ENCODE measurements at regions not wholly inside any gene's neighbourhood (a gene's known extent, or its start where the extent isn't known, plus 50 kb on each side); places are given as distances from the start of the nearest gene placed in this dataset.

DNA sequence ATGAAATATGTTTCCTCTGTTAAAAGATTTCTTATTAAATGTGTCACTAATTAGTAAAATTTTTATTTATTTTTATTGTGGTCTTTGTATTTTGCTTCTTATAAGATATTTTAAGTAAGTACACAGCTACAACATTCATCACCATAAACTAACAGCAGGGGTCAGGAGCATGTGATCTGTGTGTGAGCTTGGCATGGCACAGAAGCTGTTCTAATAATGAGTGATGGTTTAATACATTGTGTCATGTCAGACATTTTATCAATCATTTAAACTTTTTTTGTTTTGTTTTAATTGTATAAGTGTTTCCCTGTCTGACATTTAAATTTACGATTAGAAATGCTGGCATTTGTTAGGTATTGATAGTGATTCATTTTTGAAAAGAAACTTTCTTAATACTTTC is 585.4 kb downstream of the DSC3 start:
- TF ChIP-seq JUND (IDR thresholded peaks at IDR 0.05; ENCODE audit: low read depth, low read length), result no peak
- TF ChIP-seq RAD21 (IDR thresholded peaks at IDR 0.05; ENCODE audit: insufficient read depth, low read depth, low read length), result no peak
- TF ChIP-seq TAF1 (IDR thresholded peaks at IDR 0.05; ENCODE audit: borderline replicate concordance, low read depth, low read length), result no peak
- TF ChIP-seq, protein P1, sequence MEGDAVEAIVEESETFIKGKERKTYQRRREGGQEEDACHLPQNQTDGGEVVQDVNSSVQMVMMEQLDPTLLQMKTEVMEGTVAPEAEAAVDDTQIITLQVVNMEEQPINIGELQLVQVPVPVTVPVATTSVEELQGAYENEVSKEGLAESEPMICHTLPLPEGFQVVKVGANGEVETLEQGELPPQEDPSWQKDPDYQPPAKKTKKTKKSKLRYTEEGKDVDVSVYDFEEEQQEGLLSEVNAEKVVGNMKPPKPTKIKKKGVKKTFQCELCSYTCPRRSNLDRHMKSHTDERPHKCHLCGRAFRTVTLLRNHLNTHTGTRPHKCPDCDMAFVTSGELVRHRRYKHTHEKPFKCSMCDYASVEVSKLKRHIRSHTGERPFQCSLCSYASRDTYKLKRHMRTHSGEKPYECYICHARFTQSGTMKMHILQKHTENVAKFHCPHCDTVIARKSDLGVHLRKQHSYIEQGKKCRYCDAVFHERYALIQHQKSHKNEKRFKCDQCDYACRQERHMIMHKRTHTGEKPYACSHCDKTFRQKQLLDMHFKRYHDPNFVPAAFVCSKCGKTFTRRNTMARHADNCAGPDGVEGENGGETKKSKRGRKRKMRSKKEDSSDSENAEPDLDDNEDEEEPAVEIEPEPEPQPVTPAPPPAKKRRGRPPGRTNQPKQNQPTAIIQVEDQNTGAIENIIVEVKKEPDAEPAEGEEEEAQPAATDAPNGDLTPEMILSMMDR (IDR thresholded peaks at IDR 0.05 in 2 of 3, conservative IDR thresholded peaks at IDR 0.05 in 1 of 3; ENCODE audit: control insufficient read depth in 2 of 3, extremely low read depth in 1 of 3, insufficient read depth in 1 of 3, low read depth in 3 of 3, low read length in 3 of 3), result no peak; a peak in 1 of 6 replicates
- TF ChIP-seq POLR2A (IDR thresholded peaks at IDR 0.05; ENCODE audit: low read depth, low read length), result no peak
- TF ChIP-seq EZH2 (IDR thresholded peaks at IDR 0.05; ENCODE audit: borderline replicate concordance, control insufficient read depth, low read depth, low read length), result no peak
